SU-DHL-6 (cell line): ENCODE measurements at regions not wholly inside any gene's neighbourhood (a gene's known extent, or its start where the extent isn't known, plus 50 kb on each side); places are given as distances from the start of the nearest gene placed in this dataset.

Experiments used
- H2AFZ ChIP-seq: fragments of 200-600 bp; sonication (generic); 2 replicates; pipeline ENCODE4 v1.6.1; 2014; ENCODE audit warnings: low read depth, mild to moderate bottlenecking, moderate library complexity, mixed read lengths, antibody characterized with exemption, low read length; ENCODE audit not compliant: severe bottlenecking
- H3F3A ChIP-seq: fragments of 200-600 bp; shearing (Covaris generic); 2 replicates; pipeline ENCODE4 v1.6.0; 2016; ENCODE audit warnings: antibody characterized with exemption, mild to moderate bottlenecking; ENCODE audit not compliant: insufficient read depth
- H3K27ac ChIP-seq: fragments of 200-600 bp; sonication (generic); 2 replicates; pipeline ENCODE4 v1.5.1; 2016; ENCODE audit warnings: low read depth, mild to moderate bottlenecking, low read length, moderate library complexity, mixed read lengths
- H3K27me3 ChIP-seq: fragments of 200-600 bp; sonication (generic), shearing (Covaris generic); 2 replicates; pipeline ENCODE4 v1.6.0; 2014; ENCODE audit warnings: mild to moderate bottlenecking, low read length
- H3K36me3 ChIP-seq: fragments of 200-600 bp; sonication (generic); 2 replicates; pipeline ENCODE4 v1.6.1; 2014; ENCODE audit warnings: mild to moderate bottlenecking, low read length, mixed read lengths
- H3K4me2 ChIP-seq: fragments of 300-600, 200-600 bp; shearing (Covaris generic), sonication (generic); 2 replicates; pipeline ENCODE4 v1.6.0; 2014; ENCODE audit warnings: low read length, low read depth, mild to moderate bottlenecking; ENCODE audit not compliant: poor library complexity, severe bottlenecking
- H3K4me3 ChIP-seq: fragments of 200-600 bp; sonication (generic); 2 replicates; pipeline ENCODE4 v1.5.1; 2014; ENCODE audit warnings: antibody characterized with exemption, low read length, mild to moderate bottlenecking, mixed read lengths; ENCODE audit not compliant: insufficient read depth, poor library complexity, severe bottlenecking
- H3K79me2 ChIP-seq: fragments of 200-600 bp; sonication (generic); 2 replicates; pipeline ENCODE4 v1.6.1; 2014; ENCODE audit warnings: mild to moderate bottlenecking, low read length, moderate library complexity; ENCODE audit not compliant: insufficient read depth
- H3K9ac ChIP-seq: fragments of 200-600 bp; sonication (generic); 2 replicates; pipeline ENCODE4 v1.7.0; 2014; ENCODE audit warnings: mild to moderate bottlenecking, low read length
- H3K9me2 ChIP-seq: fragments of 200-600 bp; sonication (generic); replicated peaks from 2 replicates; pipeline ENCODE4 v1.6.1; 2014; ENCODE audit warnings: low read length; ENCODE audit not compliant: insufficient read depth
- H3K9me3 ChIP-seq: fragments of 200-600 bp; sonication (generic); 2 replicates; pipeline ENCODE4 v1.6.1; 2014; ENCODE audit warnings: low read length, mixed read lengths; ENCODE audit not compliant: insufficient read depth
- H4K20me1 ChIP-seq: fragments of 200-600 bp; sonication (generic); 2 replicates; pipeline ENCODE4 v1.6.1; 2014; ENCODE audit warnings: low read depth, mild to moderate bottlenecking, antibody characterized with exemption, low read length, moderate library complexity, mixed read lengths
- CTCF ChIP-seq: fragments of 200-600 bp; sonication (generic); IDR thresholded peaks from one replicate; pipeline ENCODE4 v1.5.1; 2017; ENCODE audit warnings: antibody characterized with exemption, mild to moderate bottlenecking, low read length, moderate library complexity; ENCODE audit not compliant: insufficient read depth, poor library complexity, severe bottlenecking
- EZH2phosphoT487 ChIP-seq: fragments of 200-600 bp; sonication (generic), shearing (Covaris generic); conservative IDR thresholded peaks from 2 replicates; pipeline ENCODE4 v1.6.1; 2018; ENCODE audit warnings: mild to moderate bottlenecking, antibody characterized with exemption, low read length, moderate library complexity, mixed read lengths

- Histone ChIP-seq H3K9ac (no peak overlapping the region), H4K20me1 (no peaks in the 10 kb centered on the region), H3K36me3 (no peaks in the 10 kb centered on the region), H3K9me3 (no peaks in the 10 kb centered on the region), H3F3A (no peaks in the 10 kb centered on the region), H3K27me3 (no peaks in the 10 kb centered on the region), H3K4me3 (no peak overlapping the region), H3K4me2 (no peak overlapping the region), H3K79me2 (no peaks in the 10 kb centered on the region), H3K9me2 (no peaks in the 10 kb centered on the region), H2AFZ (no peak overlapping the region), H3K27ac (no peak overlapping the region)
- TF ChIP-seq EZH2phosphoT487 (no peak), CTCF (no peak)
Observed at GRCh38 chr1:39085174-39085573, 59.0 kb downstream of the NDUFS5 start.

DNA sequence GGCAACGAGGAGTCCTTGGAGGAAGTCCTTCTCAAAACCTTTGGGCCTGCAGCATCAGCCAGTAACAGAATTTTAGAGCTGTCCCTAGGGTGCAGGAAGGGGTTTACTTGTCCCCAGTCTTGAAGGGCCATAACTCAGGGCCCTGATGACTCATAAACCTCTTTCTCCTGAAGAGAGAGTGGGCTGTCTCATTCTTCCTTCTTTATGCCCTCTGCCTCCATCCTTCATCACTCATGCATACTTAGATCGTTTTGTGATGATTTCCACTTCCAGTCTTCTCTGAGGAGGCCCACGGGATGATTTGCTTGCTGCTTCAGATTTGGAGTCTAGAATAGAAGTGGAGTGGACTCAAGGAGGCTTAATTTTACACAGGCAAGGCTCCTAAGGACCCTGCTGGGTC, 60.2 kb downstream of the NDUFS5 start:
- no peak overlapping the region for H3K4me2 ChIP-seq

GRCh38 chr1:39086865-39087409, 60.8 kb downstream of the NDUFS5 start:
- no peaks in the 10 kb centered on the region for H4K20me1 ChIP-seq
- no peak overlapping the region for H3K9ac ChIP-seq
- H3K27me3 ChIP-seq, result no peaks in the 10 kb centered on the region
- H3K4me2 ChIP-seq, result no peak overlapping the region
- TF ChIP-seq EZH2phosphoT487 (no peak), CTCF (no peak)
- H3K9me3 ChIP-seq, result no peaks in the 10 kb centered on the region
- no peaks in the 10 kb centered on the region for H3F3A ChIP-seq
- H3K36me3 ChIP-seq, result no peaks in the 10 kb centered on the region
- no peaks in the 10 kb centered on the region for H3K79me2 ChIP-seq
- H3K27ac ChIP-seq, result no peak overlapping the region
- no peak overlapping the region for H3K4me3 ChIP-seq
- H2AFZ ChIP-seq, result no peak overlapping the region
- H3K9me2 ChIP-seq, result no peaks in the 10 kb centered on the region

More for the DNA sequence above, 60.2 kb downstream of the NDUFS5 start:
- Histone ChIP-seq H2AFZ (no peak overlapping the region), H3K9ac (no peak overlapping the region), H3K36me3 (no peaks in the 10 kb centered on the region), H3K9me3 (no peaks in the 10 kb centered on the region), H3K79me2 (no peaks in the 10 kb centered on the region), H3K4me3 (no peak overlapping the region), H3K27me3 (no peaks in the 10 kb centered on the region), H4K20me1 (no peaks in the 10 kb centered on the region), H3F3A (no peaks in the 10 kb centered on the region), H3K27ac (no peak overlapping the region), H3K9me2 (no peaks in the 10 kb centered on the region)
- TF ChIP-seq CTCF (no peak), EZH2phosphoT487 (no peak)
